Rectal smooth muscle tissue (tissue), 1 donor: ENCODE measurements at regions not wholly inside any gene's neighbourhood (a gene's known extent, or its start where the extent isn't known, plus 50 kb on each side); places are given as distances from the start of the nearest gene placed in this dataset.

Experiments
- H3K27ac ChIP-seq: one replicate; pipeline ENCODE4 v1.7.0; 2013; ENCODE audit warnings: low read depth, low read length, inconsistent platforms
- H3K27me3 ChIP-seq: one replicate; pipeline ENCODE4 v1.7.0; 2013; ENCODE audit warnings: low read length; ENCODE audit not compliant: control insufficient read depth, insufficient read depth
- H3K36me3 ChIP-seq: one replicate; pipeline ENCODE4 v1.7.0; 2013; ENCODE audit warnings: low read length; ENCODE audit not compliant: control insufficient read depth, insufficient read depth
- H3K4me1 ChIP-seq: one replicate; pipeline ENCODE4 v1.7.0; 2013; ENCODE audit warnings: low read length; ENCODE audit not compliant: control insufficient read depth, insufficient read depth
- H3K4me3 ChIP-seq: one replicate; pipeline ENCODE4 v1.7.0; 2013; ENCODE audit warnings: low read length
- H3K9ac ChIP-seq: one replicate; pipeline ENCODE4 v1.7.0; 2013; ENCODE audit warnings: low read length

- H3K4me3 ChIP-seq = no peak overlapping the region
- H3K27ac ChIP-seq = no peak overlapping the region
- H3K4me1 ChIP-seq = no peaks in the 10 kb centered on the region
Measured at GRCh38 chr6:14265049-14266021, 147.8 kb downstream of the CD83 start.

GRCh38 chr6:14266266-14266665, 148.7 kb downstream of the CD83 start:
- Histone ChIP-seq H3K27ac (no peak overlapping the region), H3K4me1 (no peaks in the 10 kb centered on the region), H3K27me3 (no peaks in the 10 kb centered on the region)

More at GRCh38 chr6:14265049-14266021, 147.8 kb downstream of the CD83 start:
- Histone ChIP-seq H3K27me3 (no peaks in the 10 kb centered on the region), H3K36me3 (no peaks in the 10 kb centered on the region), H3K9ac (no peak overlapping the region)

GRCh38 chr6:14267885-14268660, 150.5 kb downstream of the CD83 start:
- Histone ChIP-seq H3K27me3 (no peaks in the 10 kb centered on the region), H3K27ac (no peak overlapping the region), H3K4me3 (no peak overlapping the region), H3K4me1 (no peaks in the 10 kb centered on the region), H3K9ac (no peak overlapping the region), H3K36me3 (no peaks in the 10 kb centered on the region)

More at GRCh38 chr6:14266266-14266665, 148.7 kb downstream of the CD83 start:
- Histone ChIP-seq H3K36me3 (no peaks in the 10 kb centered on the region), H3K9ac (no peak overlapping the region), H3K4me3 (no peak overlapping the region)

- H3K4me3 ChIP-seq = no peak overlapping the region
- H3K4me1 ChIP-seq = no peaks in the 10 kb centered on the region
- no peak overlapping the region for H3K27ac ChIP-seq
- no peaks in the 10 kb centered on the region for H3K27me3 ChIP-seq
- H3K36me3 ChIP-seq = no peaks in the 10 kb centered on the region
- no peak overlapping the region for H3K9ac ChIP-seq
Measured at GRCh38 chr6:14269436-14269835, 151.9 kb downstream of the CD83 start.

GRCh38 chr6:14270142-14270893, 152.7 kb downstream of the CD83 start:
- H3K27me3 ChIP-seq = no peaks in the 10 kb centered on the region
- H3K4me3 ChIP-seq = no peak overlapping the region
- H3K27ac ChIP-seq = no peak overlapping the region
- H3K36me3 ChIP-seq = no peaks in the 10 kb centered on the region
- H3K4me1 ChIP-seq = no peaks in the 10 kb centered on the region
- H3K9ac ChIP-seq = no peak overlapping the region

GRCh38 chr6:14270925-14271788, 153.6 kb downstream of the CD83 start:
- Histone ChIP-seq H3K9ac (no peak overlapping the region), H3K4me1 (peaks cover 2% of the 10 kb centered on the region), H3K4me3 (no peak overlapping the region), H3K27me3 (no peaks in the 10 kb centered on the region), H3K36me3 (no peaks in the 10 kb centered on the region), H3K27ac (no peak overlapping the region)

- Histone ChIP-seq H3K9ac (no peak overlapping the region), H3K36me3 (no peaks in the 10 kb centered on the region), H3K27me3 (no peaks in the 10 kb centered on the region), H3K4me1 (peaks cover 4% of the 10 kb centered on the region), H3K4me3 (no peak overlapping the region), H3K27ac (no peak overlapping the region)
Measured at GRCh38 chr6:14271789-14272736, 154.5 kb downstream of the CD83 start.

GRCh38 chr6:14272737-14273085, 155.1 kb downstream of the CD83 start:
- no peak overlapping the region for H3K27ac ChIP-seq
- H3K4me1 ChIP-seq = peaks cover 4% of the 10 kb centered on the region
- no peaks in the 10 kb centered on the region for H3K27me3 ChIP-seq
- H3K9ac ChIP-seq = no peak overlapping the region
- H3K4me3 ChIP-seq = no peak overlapping the region
- H3K36me3 ChIP-seq = no peaks in the 10 kb centered on the region

- H3K4me3 ChIP-seq = no peak overlapping the region
- H3K4me1 ChIP-seq = peaks cover 4% of the 10 kb centered on the region
- no peaks in the 10 kb centered on the region for H3K36me3 ChIP-seq
- H3K9ac ChIP-seq = no peak overlapping the region
- no peaks in the 10 kb centered on the region for H3K27me3 ChIP-seq
- H3K27ac ChIP-seq = no peak overlapping the region
Measured at GRCh38 chr6:14273191-14273590, 155.6 kb downstream of the CD83 start.

GRCh38 chr6:14274016-14274415, 156.4 kb downstream of the CD83 start:
- no peaks in the 10 kb centered on the region for H3K36me3 ChIP-seq
- H3K4me1 ChIP-seq = peaks cover 4% of the 10 kb centered on the region
- no peak overlapping the region for H3K9ac ChIP-seq
- H3K27me3 ChIP-seq = no peaks in the 10 kb centered on the region
- H3K27ac ChIP-seq = no peak overlapping the region
- H3K4me3 ChIP-seq = no peak overlapping the region
